ENCODE measurements at regions not wholly inside any gene's neighbourhood (a gene's known extent, or its start where the extent isn't known, plus 50 kb on each side); places are given as distances from the start of the nearest gene placed in this dataset.

GRCh38 chr17:34059423-34060220 is 195.5 kb upstream of the CCL2 start:
- no peak for TF ChIP-seq CTCF (IDR thresholded peaks at IDR 0.05; ENCODE audit: low read length)
- TF ChIP-seq EZH2 (optimal IDR thresholded peaks at IDR 0.05; ENCODE audit: low read depth, low read length), result no peak
- no peak for TF ChIP-seq EZH2phosphoT487 (IDR thresholded peaks at IDR 0.05; ENCODE audit: low read length)

Data from MM.1S (cell line).